Common myeloid progenitor, CD34-positive (primary cell): ENCODE measurements at regions not wholly inside any gene's neighbourhood (a gene's known extent, or its start where the extent isn't known, plus 50 kb on each side); places are given as distances from the start of the nearest gene placed in this dataset.
"Not testable (repeated sequence)": the region's sequence is repeated elsewhere in the genome, so short reads cannot be mapped to it uniquely, and the experiment has no call there.

Experiments
- CTCF ChIA-PET: fragments of 350-600 bp; sonication (Branson Sonifier 250); formaldehyde crosslinking; loops from one replicate; lab custom pipeline; 2021; ENCODE audit warnings: antibody characterized with exemption; lab: Charles Lee
- POLR2A ChIA-PET: fragments of 350-600 bp; sonication (Branson Sonifier 250); formaldehyde crosslinking; loops from one replicate; lab custom pipeline; 2021; ENCODE audit warnings: antibody characterized with exemption; lab: Charles Lee
- DNase-seq, 3 donors: peaks; one replicate each; pipeline versions ENCODE4 v3.0.0 to v3.0.0-alpha.2; 2013
- H3K27ac ChIP-seq, 2 experiments: 1 replicate in 1 of 2; 2 replicates in 1 of 2; pipeline ENCODE4 v1.7.0; 2013; ENCODE audit warnings: inconsistent platforms in 2 of 2, low read length in 2 of 2, mild to moderate bottlenecking in 2 of 2, low read depth in 1 of 2, moderate library complexity in 1 of 2; ENCODE audit not compliant: severe bottlenecking in 2 of 2, insufficient read depth in 1 of 2, poor library complexity in 1 of 2
- H3K27me3 ChIP-seq, 5 experiments: replicated peaks in 2 of 5; 1 replicate in 3 of 5; 2 replicates in 2 of 5; pipeline versions ENCODE4 v1.6.1 to v1.7.0; 2013; ENCODE audit warnings: low read length in 4 of 5, mild to moderate bottlenecking in 2 of 5, moderate library complexity in 2 of 5, inconsistent platforms in 1 of 5; ENCODE audit not compliant: insufficient read depth in 5 of 5, control insufficient read depth in 4 of 5
- H3K36me3 ChIP-seq, 4 experiments: 1 replicate in 2 of 4; 2 replicates in 2 of 4; pipeline versions ENCODE4 v1.6.1 to v1.7.0; 2013; ENCODE audit warnings: low read length in 3 of 4, control low read depth in 1 of 4, mild to moderate bottlenecking in 1 of 4; ENCODE audit not compliant: control insufficient read depth in 4 of 4, insufficient read depth in 4 of 4
- H3K4me1 ChIP-seq, 4 experiments: 1 replicate in 3 of 4; 2 replicates in 1 of 4; pipeline versions ENCODE4 v1.6.1 to v1.7.1; 2013; ENCODE audit warnings: low read length in 3 of 4, mild to moderate bottlenecking in 3 of 4, control low read depth in 1 of 4, inconsistent platforms in 1 of 4, moderate library complexity in 1 of 4; ENCODE audit not compliant: control insufficient read depth in 4 of 4, insufficient read depth in 4 of 4; ENCODE audit errors: control extremely low read depth in 1 of 4
- H3K4me3 ChIP-seq, 7 experiments: 1 replicate in 4 of 7; 2 replicates in 3 of 7; pipeline versions ENCODE4 v1.5.1 to v1.7.0; 2013; ENCODE audit warnings: mild to moderate bottlenecking in 7 of 7, low read length in 6 of 7, moderate library complexity in 6 of 7, inconsistent platforms in 2 of 7, low read depth in 2 of 7, control low read depth in 1 of 7; ENCODE audit not compliant: insufficient read depth in 4 of 7, control insufficient read depth in 1 of 7; ENCODE audit errors: extremely low read depth in 1 of 7
- H3K9me3 ChIP-seq, 5 experiments: 1 replicate in 4 of 5; 2 replicates in 1 of 5; pipeline versions ENCODE4 v1.6.1 to v1.7.1; 2013; ENCODE audit warnings: low read length in 4 of 5, mild to moderate bottlenecking in 2 of 5, inconsistent platforms in 1 of 5, low read depth in 1 of 5, moderate library complexity in 1 of 5; ENCODE audit not compliant: control insufficient read depth in 4 of 5, insufficient read depth in 2 of 5; ENCODE audit errors: control extremely low read depth in 1 of 5
- WGBS: methylation state at CpG from one replicate; pipeline ENCODE4 v1.1.5; 2013; ENCODE audit not compliant: insufficient coverage; 5-methylcytosine and 5-hydroxymethylcytosine counted together

GRCh38 chr21:31517664-31518414, 141.7 kb upstream of the SOD1 start:
- POLR2A ChIA-PET: no interaction called here

GRCh38 chr21:31515253-31515652, 144.2 kb upstream of the SOD1 start:
- H3K36me3 ChIP-seq: no peaks in the 10 kb centered on the region
- no peaks in the 10 kb centered on the region for H3K27me3 ChIP-seq
- CTCF ChIA-PET: no interaction called here
- no peak overlapping the region for H3K27ac ChIP-seq
- no peak for DNase-seq
- no peaks in the 10 kb centered on the region for H3K9me3 ChIP-seq
- H3K4me1 ChIP-seq: no peaks in the 10 kb centered on the region
- POLR2A ChIA-PET: no interaction called here
- no peak overlapping the region for H3K4me3 ChIP-seq
- WGBS: 91% methylated on average over 1 of the region's 2 CpGs

More at GRCh38 chr21:31517664-31518414, 141.7 kb upstream of the SOD1 start:
- CTCF ChIA-PET: interaction anchor here (1.0 kb wide), 1 partner anchor 9 kb away, joined by 3 read pairs; no protein-coding TSS in a partner anchor
- H3K4me1 ChIP-seq: no peaks in the 10 kb centered on the region
- H3K4me3 ChIP-seq: no peak overlapping the region
- H3K9me3 ChIP-seq: no peaks in the 10 kb centered on the region
- no peak overlapping the region for H3K27ac ChIP-seq
- peak in 1 of 3 donors; percentile 5 for DNase-seq
- H3K27me3 ChIP-seq: no peaks in the 10 kb centered on the region
- no peaks in the 10 kb centered on the region for H3K36me3 ChIP-seq
- WGBS: 52% methylated on average over 5 of the region's 8 CpGs

GRCh38 chr21:31514598-31514997, 144.9 kb upstream of the SOD1 start:
- CTCF ChIA-PET: no interaction called here
- Histone ChIP-seq H3K36me3 (no peaks in the 10 kb centered on the region), H3K4me3 (no peak overlapping the region), H3K9me3 (no peaks in the 10 kb centered on the region), H3K4me1 (no peaks in the 10 kb centered on the region), H3K27me3 (no peaks in the 10 kb centered on the region), H3K27ac (no peak overlapping the region)
- POLR2A ChIA-PET: interaction anchor here (0.6 kb wide), 1 partner anchor 63 kb away, joined by 4 read pairs; no protein-coding TSS in a partner anchor
- DNase-seq: no peak
- WGBS: 97% methylated on average over 9 of the region's 12 CpGs

GRCh38 chr21:31513541-31513940, 146.0 kb upstream of the SOD1 start:
- H3K27ac ChIP-seq, DNase-seq, H3K36me3 ChIP-seq, H3K9me3 ChIP-seq, H3K4me1 ChIP-seq, H3K27me3 ChIP-seq, POLR2A ChIA-PET, H3K4me3 ChIP-seq: not testable (repeated sequence)
- CTCF ChIA-PET: interaction anchor here (0.7 kb wide), 1 partner anchor 13 kb away, joined by 3 read pairs; no protein-coding TSS in a partner anchor
- 100% methylated on average over 2 of the region's 5 CpGs for WGBS

- H3K4me1 ChIP-seq, H3K27me3 ChIP-seq, POLR2A ChIA-PET, H3K36me3 ChIP-seq, H3K27ac ChIP-seq, H3K4me3 ChIP-seq, DNase-seq, CTCF ChIA-PET, H3K9me3 ChIP-seq: not testable (repeated sequence)
- WGBS: 100% methylated on average over 3 of the region's 4 CpGs
These were observed 147.5 kb upstream of the SOD1 start for GRCh38 chr21:31511999-31512398.

- Histone ChIP-seq H3K9me3 (no peaks in the 10 kb centered on the region), H3K27me3 (no peaks in the 10 kb centered on the region), H3K4me3 (no peak overlapping the region), H3K27ac (no peak overlapping the region), H3K36me3 (no peaks in the 10 kb centered on the region), H3K4me1 (no peaks in the 10 kb centered on the region)
- DNase-seq: no peak
- 100% methylated on average over 4 of the region's 7 CpGs for WGBS
- CTCF ChIA-PET: no interaction called here
- POLR2A ChIA-PET: no interaction called here
These were observed 148.2 kb upstream of the SOD1 start for GRCh38 chr21:31511258-31511657.

- no peak overlapping the region for H3K4me3 ChIP-seq
- CTCF ChIA-PET: interaction anchor here (1.0 kb wide), 2 partner anchors 8 to 15 kb away, joined by 3 to 4 read pairs; no protein-coding TSS in a partner anchor
- no peaks in the 10 kb centered on the region for H3K36me3 ChIP-seq
- POLR2A ChIA-PET: no interaction called here
- H3K9me3 ChIP-seq: no peaks in the 10 kb centered on the region
- WGBS: 81% methylated on average over 10 of the region's 14 CpGs
- no peak overlapping the region for H3K27ac ChIP-seq
- no peaks in the 10 kb centered on the region for H3K4me1 ChIP-seq
- peak; percentile 29 to 57 (median 42) for DNase-seq
- H3K27me3 ChIP-seq: no peaks in the 10 kb centered on the region
These were observed 150.1 kb upstream of the SOD1 start for GRCh38 chr21:31509194-31510017.
